GM23338 (cell line): ENCODE measurements at regions not wholly inside any gene's neighbourhood (a gene's known extent, or its start where the extent isn't known, plus 50 kb on each side); places are given as distances from the start of the nearest gene placed in this dataset.

Experiments used
- TF ChIP-seq, protein P1 (sequence below), 2 experiments: fragments of 200-600 bp in 1 of 2; sonication (generic) in 1 of 2; conservative IDR thresholded peaks; 2 replicates each; pipeline versions ENCODE4 v1.5.1 to v1.6.1; 2016 to 2017; ENCODE audit warnings: antibody characterized with exemption in 2 of 2, low read depth in 2 of 2, mild to moderate bottlenecking in 2 of 2, moderate library complexity in 1 of 2
- TF ChIP-seq, protein P2 (sequence below): IDR thresholded peaks from 2 replicates; pipeline ENCODE4 v1.6.1; 2016; ENCODE audit warnings: antibody characterized with exemption

DNA sequence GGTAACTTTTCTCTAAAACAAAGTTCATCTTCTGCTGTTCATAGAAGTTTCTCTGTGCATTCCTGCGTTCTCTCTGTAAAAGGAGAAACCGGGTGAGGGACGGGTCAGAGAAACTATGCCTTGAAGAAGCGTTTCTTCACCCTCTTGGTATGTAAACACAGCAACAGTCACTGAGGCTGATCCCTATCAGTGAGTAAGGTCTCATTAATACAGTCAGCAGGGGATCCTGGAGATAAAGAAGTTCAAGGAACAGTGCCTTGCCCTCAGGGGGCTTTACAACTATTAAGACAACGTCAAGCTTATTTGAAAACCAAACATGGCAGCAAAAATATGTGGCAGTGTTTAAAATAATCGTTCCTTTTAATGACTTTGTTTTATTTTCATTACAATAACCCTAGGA, 202.9 kb upstream of the IL12B start:
- TF ChIP-seq, protein P1, sequence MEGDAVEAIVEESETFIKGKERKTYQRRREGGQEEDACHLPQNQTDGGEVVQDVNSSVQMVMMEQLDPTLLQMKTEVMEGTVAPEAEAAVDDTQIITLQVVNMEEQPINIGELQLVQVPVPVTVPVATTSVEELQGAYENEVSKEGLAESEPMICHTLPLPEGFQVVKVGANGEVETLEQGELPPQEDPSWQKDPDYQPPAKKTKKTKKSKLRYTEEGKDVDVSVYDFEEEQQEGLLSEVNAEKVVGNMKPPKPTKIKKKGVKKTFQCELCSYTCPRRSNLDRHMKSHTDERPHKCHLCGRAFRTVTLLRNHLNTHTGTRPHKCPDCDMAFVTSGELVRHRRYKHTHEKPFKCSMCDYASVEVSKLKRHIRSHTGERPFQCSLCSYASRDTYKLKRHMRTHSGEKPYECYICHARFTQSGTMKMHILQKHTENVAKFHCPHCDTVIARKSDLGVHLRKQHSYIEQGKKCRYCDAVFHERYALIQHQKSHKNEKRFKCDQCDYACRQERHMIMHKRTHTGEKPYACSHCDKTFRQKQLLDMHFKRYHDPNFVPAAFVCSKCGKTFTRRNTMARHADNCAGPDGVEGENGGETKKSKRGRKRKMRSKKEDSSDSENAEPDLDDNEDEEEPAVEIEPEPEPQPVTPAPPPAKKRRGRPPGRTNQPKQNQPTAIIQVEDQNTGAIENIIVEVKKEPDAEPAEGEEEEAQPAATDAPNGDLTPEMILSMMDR (conservative IDR thresholded peaks at IDR 0.05; ENCODE audit: low read depth in 2 of 2), result no peak
- TF ChIP-seq, protein P2, sequence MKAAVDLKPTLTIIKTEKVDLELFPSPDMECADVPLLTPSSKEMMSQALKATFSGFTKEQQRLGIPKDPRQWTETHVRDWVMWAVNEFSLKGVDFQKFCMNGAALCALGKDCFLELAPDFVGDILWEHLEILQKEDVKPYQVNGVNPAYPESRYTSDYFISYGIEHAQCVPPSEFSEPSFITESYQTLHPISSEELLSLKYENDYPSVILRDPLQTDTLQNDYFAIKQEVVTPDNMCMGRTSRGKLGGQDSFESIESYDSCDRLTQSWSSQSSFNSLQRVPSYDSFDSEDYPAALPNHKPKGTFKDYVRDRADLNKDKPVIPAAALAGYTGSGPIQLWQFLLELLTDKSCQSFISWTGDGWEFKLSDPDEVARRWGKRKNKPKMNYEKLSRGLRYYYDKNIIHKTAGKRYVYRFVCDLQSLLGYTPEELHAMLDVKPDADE, result no peak
